Prostate gland (tissue), 2 donors: ENCODE measurements at regions not wholly inside any gene's neighbourhood (a gene's known extent, or its start where the extent isn't known, plus 50 kb on each side); places are given as distances from the start of the nearest gene placed in this dataset.

Experiments used
- POLR2A ChIP-seq: fragments of 450-650 bp; IDR thresholded peaks from one replicate; pipeline ENCODE4 v1.6.1; 2016; ENCODE audit warnings: antibody characterized with exemption, mild to moderate bottlenecking
- POLR2AphosphoS5 ChIP-seq: sonication (generic); formaldehyde crosslinking; IDR thresholded peaks from one replicate; pipeline ENCODE4 v1.6.1; 2017; ENCODE audit warnings: antibody characterized with exemption
- TF ChIP-seq, protein P1 (sequence below), 4 experiments: fragments of 200-600 bp in 2 of 4; fragments of 450-650 bp in 2 of 4; sonication (generic) in 2 of 4; IDR thresholded peaks; 1 replicate in 3 of 4; 2 replicates in 1 of 4; pipeline ENCODE4 v1.5.1; 2016 to 2019; ENCODE audit warnings: antibody characterized with exemption in 4 of 4, mild to moderate bottlenecking in 2 of 4, moderate library complexity in 2 of 4

- TF ChIP-seq, protein P1, sequence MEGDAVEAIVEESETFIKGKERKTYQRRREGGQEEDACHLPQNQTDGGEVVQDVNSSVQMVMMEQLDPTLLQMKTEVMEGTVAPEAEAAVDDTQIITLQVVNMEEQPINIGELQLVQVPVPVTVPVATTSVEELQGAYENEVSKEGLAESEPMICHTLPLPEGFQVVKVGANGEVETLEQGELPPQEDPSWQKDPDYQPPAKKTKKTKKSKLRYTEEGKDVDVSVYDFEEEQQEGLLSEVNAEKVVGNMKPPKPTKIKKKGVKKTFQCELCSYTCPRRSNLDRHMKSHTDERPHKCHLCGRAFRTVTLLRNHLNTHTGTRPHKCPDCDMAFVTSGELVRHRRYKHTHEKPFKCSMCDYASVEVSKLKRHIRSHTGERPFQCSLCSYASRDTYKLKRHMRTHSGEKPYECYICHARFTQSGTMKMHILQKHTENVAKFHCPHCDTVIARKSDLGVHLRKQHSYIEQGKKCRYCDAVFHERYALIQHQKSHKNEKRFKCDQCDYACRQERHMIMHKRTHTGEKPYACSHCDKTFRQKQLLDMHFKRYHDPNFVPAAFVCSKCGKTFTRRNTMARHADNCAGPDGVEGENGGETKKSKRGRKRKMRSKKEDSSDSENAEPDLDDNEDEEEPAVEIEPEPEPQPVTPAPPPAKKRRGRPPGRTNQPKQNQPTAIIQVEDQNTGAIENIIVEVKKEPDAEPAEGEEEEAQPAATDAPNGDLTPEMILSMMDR (IDR thresholded peaks at IDR 0.05) = no peak
- TF ChIP-seq POLR2A (no peak), POLR2AphosphoS5 (no peak)
These were observed 64.0 kb upstream of the VCX2 start for GRCh38 chrX:8235026-8235425.
